GM19035 (cell line): ENCODE measurements at regions not wholly inside any gene's neighbourhood (a gene's known extent, or its start where the extent isn't known, plus 50 kb on each side); places are given as distances from the start of the nearest gene placed in this dataset.
"Not testable (repeated sequence)": the region's sequence is repeated elsewhere in the genome, so short reads cannot be mapped to it uniquely, and the experiment has no call there.

Experiments used
- ATAC-seq: cut with Tn5 transposase; IDR thresholded peaks from one replicate; pipeline ENCODE4 v1.9.1; 2021; ENCODE audit not compliant: unreplicated experiment

GRCh38 chr18:39319141-39319540 lies 1753.5 kb upstream of the CELF4 start:
- ATAC-seq, result no peak

GRCh38 chr18:39318462-39318861 lies 1752.9 kb upstream of the CELF4 start:
- ATAC-seq, result no peak

DNA sequence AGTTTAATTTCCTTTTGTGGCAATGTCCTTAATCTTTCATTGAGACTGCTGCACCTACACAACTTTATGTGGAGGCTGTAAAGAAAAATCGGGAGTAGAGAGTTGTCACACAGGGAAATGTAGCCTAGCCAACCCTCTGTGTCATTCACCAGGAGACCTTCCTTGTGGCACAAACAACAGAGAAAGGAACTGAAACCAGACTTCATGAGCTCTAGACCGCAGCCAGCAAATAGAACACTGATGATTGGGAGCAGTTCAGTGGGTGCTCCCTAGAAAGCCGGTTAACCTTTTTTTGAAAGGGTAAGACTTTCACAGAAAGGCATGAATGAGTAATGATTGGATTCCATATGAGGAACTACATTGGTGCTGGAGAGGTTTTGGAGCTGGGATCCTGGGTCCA lies 1752.4 kb upstream of the CELF4 start:
- ATAC-seq, result no peak

DNA sequence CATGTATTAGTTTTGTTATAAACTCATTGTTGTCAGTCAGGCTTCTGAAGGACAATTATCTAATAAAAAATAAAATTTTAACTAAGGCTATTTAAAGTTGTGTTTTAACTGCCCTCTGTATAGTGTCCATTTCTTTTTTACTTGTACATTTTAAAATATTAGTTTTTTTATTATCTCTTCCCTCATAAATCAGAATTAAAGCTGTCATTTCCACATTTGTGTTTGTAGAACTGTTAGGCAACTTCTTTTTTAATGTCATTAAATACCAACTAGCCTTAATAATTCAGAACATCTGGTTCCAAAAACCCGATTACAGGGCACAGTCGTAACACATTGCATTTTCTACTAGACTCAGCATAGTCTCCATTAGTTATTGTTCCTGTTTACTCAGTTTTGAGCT lies 1749.0 kb upstream of the CELF4 start:
- no peak for ATAC-seq

GRCh38 chr18:39313992-39314391 lies 1748.4 kb upstream of the CELF4 start:
- ATAC-seq, result no peak

GRCh38 chr18:39311111-39311712 lies 1745.6 kb upstream of the CELF4 start:
- ATAC-seq, result no peak

GRCh38 chr18:39308931-39309521 lies 1743.4 kb upstream of the CELF4 start:
- not testable (repeated sequence) for ATAC-seq

DNA sequence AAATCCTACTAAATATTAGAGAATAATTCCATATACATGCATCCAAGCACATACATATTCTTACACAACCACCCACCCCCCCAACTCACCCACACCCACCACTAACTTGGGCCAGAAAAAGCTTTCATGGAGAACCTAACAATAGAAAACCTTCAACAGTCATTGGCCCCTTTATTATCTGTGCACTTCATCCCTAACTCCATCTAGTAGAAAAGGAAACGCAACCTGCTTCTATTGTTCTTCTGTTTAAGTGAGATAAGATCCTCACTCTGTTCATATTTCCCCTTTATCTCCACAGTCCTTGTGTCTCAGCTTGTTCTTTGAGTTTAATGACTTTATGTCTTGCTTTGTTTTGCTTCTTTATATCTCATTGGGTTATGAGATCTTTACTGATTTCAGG lies 1740.2 kb upstream of the CELF4 start:
- no peak for ATAC-seq

DNA sequence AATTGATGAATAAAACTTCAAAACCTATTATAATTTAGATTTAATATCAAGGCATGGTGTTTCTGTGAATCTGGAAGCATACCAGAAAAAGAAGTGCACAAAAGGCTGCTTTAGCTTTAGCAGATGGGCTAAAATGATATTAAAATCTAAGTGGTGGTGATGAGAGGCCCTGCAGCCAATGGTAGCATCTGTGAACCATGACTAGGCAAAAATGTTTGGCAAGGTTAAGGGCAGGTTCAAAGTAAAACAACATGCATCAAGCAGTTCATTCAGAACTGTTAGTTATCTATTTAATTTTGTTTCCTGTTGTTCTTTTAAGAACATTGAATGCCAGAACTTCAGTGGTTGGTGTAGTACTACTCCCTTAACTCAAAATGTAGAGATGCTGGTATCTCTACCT lies 1736.9 kb upstream of the CELF4 start:
- no peak for ATAC-seq

DNA sequence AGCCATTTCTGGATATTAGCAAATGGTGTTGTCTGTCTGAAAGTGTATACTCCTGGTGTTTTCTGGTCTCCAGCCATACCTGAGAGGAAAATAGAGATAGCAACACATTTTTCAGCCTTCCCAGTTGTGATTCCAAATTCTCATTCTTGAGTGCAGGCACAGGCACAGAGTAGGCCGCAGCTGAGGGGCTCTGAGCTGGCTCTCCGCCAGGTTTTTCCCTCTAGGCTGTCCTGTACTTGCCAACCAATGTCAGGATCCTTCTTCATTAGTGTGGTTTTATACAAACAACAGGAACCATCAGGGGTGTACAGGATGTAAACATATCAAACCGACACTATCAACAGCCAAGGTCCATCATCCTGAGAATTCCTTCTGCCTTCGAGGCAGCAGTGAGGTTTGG lies 1733.6 kb upstream of the CELF4 start:
- no peak for ATAC-seq

DNA sequence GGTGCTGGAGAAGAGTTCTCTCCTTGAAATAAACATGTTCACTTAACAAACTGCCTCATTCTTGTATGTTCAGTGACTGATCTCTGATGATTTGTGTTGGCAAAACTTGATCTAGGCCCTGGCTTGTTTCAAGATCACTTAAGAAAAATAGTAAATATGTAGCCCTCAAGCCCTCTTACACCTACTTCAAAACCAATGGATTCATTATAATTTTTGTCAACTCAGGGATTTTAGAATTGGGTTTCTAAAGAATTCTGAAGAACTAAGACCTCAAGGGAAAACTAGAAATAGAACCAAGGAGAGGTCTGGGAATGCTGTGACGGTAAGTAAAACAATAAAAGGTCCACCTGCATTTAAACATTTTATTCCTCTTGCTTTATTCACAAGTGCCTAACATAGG lies 1731.6 kb upstream of the CELF4 start:
- no peak for ATAC-seq

GRCh38 chr18:39296293-39296888 lies 1730.8 kb upstream of the CELF4 start:
- ATAC-seq, result no peak

DNA sequence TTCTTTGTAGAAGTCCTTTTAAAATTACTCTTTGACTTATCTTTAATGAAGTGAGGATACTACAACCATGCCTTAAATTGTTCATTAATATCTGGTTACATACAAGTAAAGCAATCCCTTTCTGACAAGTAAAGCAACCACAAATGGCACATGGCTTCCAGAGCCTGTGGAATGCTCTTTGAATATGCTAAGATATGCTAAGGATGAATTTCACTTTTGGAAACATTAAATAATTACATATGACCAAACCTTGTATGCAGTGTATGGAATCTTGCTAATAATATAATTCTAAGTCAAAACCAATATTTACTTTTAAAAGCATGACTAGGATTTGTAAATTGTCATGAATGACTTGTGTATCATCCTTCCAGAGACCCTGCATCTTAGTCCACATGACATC lies 1711.2 kb upstream of the CELF4 start:
- no peak for ATAC-seq

- no peak for ATAC-seq
These were observed 1708.9 kb upstream of the CELF4 start for GRCh38 chr18:39274535-39274934.

- no peak for ATAC-seq
These were observed 1706.6 kb upstream of the CELF4 start for GRCh38 chr18:39272230-39272629.

DNA sequence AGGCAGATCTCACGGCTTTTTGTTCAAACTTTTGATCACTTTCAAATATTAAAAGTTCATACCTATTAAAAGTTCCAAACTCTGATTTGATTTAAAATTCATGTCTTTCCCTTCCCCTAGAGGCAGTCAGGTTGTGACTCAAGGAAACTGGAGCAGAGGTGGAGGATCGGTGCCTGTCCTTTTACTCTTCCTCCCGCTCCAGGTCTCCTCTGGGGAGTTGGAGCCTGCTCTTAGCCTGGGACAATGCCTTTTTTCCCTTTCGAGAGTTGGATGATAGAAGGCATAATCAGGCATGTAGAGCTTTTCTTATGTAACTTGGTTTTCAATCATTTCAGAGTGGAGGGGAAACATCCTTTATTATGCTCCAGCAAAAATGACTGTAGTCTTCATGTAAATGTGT lies 1706.1 kb upstream of the CELF4 start:
- ATAC-seq, result no peak

- no peak for ATAC-seq
These were observed 1695.0 kb upstream of the CELF4 start for GRCh38 chr18:39260565-39260964.

DNA sequence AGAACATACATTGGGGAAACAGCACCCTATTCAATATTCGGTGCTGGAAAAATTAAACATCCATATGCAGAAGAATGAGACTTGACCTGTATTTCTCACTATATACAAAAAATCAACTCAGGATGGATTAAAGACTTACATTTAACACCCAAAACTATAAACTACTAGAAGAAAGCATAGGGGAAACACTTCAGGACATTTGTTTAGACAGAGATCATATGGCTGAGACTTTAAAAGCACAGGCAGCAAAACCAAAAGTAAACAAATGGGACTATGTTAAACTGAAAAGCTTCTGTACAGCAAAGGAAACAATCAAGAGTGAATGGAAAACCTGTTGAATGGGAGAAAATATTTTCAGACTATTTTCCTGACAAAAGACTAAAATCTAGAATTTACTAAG lies 1694.1 kb upstream of the CELF4 start:
- no peak for ATAC-seq

DNA sequence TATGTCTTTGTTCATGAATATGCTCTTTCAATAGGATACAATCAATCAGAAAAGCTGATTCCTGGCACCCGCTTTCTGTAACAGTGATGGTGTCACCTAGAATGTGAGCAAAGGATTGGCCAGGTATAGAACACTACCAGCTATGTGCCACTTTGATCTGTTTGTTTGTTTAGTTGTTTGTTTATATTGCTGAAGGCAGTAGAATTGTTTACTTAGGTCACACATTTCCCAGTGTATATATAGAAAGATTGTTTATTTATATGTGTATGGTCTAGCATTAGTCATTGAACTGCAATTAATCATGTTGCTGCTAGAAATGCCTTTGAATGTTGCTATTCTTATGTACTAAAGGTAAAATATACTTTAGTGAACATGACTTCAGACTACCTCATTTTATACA lies 1678.6 kb upstream of the CELF4 start:
- no peak for ATAC-seq

- no peak for ATAC-seq
These were observed 1675.9 kb upstream of the CELF4 start for GRCh38 chr18:39241534-39241933.

DNA sequence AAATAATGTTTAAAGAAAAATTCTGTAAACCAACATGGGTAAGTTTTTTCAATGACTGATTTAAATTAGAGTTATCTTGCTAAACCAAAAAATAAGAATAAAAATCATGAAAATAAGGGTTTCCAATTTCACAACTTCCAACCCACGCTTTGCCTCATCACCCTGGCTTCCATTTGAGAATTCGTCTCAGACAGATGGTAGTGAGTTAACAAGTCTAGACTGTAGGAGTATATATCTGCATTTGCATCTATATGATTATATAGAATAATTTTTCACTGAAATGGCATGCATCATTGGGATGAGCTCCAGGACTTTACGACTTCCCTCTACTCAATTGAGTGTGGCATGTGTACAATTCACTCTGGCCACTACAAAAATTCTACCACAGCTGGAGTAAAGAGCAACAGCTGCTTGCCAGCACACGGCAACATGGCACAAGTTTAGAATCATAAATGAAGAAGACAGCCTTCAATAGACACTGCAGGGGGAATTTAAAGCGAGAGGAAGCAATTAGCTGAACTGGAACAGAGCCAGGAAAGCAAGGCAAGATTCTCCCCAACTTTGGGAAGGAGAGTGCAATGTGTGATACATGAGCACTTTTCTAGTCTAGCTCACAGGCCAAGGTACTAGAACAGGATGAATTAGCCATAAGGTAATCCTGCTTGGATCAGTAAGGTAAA lies 1673.5 kb upstream of the CELF4 start:
- ATAC-seq, result no peak

DNA sequence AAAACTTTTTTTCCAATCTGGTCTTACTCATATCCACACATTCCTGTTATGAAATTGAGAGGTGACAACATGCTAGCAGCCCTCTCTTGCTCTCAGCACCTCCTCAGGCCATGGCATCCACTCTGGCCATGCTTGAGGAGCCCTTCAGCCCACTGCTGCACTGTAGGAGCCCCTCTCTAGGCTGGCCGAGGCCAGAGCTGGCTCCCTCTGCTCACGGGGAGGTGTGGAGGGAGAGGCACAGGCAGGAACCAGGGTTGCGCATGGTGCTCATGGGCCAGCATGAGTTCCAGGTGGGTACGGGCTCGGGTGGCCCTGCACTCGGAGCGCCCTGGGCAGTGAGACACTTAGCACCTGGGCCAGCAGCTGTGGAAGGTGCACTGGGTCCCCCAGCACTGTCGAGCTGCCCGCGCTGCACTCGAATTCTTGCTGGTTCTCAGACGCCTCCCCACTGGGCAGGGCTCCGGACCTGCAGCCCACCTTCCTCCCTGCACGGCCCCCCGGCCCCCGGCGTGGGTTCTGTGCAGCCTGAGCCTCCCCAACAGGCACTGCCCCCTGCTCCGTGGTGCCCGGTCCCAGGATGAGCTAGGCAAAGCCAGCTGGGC lies 1669.6 kb upstream of the CELF4 start:
- no peak for ATAC-seq
